ENCODE measurements at regions not wholly inside any gene's neighbourhood (a gene's known extent, or its start where the extent isn't known, plus 50 kb on each side); places are given as distances from the start of the nearest gene placed in this dataset.

- no peak for FAIRE-seq
- DNase-seq (ENCODE audit: extremely low spot score, insufficient read length, low read depth), result no peak
These were observed 304.2 kb upstream of the ZC3H12C start for GRCh38 chr11:109788948-109789490.

- FAIRE-seq, result no peak
- DNase-seq (ENCODE audit: extremely low spot score, insufficient read length, low read depth), result no peak
These were observed 303.3 kb upstream of the ZC3H12C start for GRCh38 chr11:109789901-109790300.

DNA sequence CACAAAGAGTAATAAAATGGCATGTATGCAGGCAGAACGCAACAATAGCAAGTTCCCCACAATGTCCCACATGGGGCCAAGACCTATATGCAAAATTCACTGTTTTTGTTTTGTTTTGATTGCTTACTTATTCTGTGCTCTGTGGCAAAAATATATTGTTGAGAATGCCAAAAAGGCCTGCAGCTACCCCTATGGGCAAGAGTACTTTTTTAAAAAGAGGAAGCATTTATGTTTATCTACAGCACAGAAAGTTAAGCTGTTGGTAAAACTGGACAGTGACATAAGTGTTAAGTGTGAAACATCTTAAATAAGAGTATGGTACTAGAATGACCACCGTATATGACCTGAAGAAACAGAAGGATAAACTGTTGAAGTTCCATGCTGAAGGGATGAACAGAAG, 301.9 kb upstream of the ZC3H12C start:
- FAIRE-seq, result no peak

GRCh38 chr11:109794501-109794900, 298.7 kb upstream of the ZC3H12C start:
- FAIRE-seq (no peak), DNase-seq (ENCODE audit: extremely low spot score, insufficient read length, low read depth) (no peak)

More for the DNA sequence above, 301.9 kb upstream of the ZC3H12C start:
- no peak for DNase-seq (ENCODE audit: extremely low spot score, insufficient read length, low read depth)

DNA sequence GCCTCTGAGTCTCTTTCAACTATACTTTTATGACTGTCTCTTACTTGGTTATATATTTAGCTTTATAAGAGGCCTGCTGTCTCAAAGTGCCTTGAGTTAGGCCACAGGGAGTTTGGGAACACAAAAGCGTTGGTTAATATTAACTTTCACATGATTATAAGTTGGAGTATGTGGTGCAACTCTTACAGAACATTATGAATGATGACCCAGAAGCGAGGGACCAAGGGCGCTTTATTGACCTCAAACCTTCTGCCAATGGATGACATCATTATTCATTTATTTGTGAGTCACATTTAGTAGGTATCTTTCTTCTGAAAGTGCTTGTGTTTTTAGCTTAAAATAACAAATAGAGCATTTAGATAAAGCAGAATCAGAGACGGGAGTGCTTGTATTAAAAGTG, 298.0 kb upstream of the ZC3H12C start:
- FAIRE-seq (no peak), DNase-seq (ENCODE audit: extremely low spot score, insufficient read length, low read depth) (no peak)

- FAIRE-seq (no peak), DNase-seq (ENCODE audit: extremely low spot score, insufficient read length, low read depth) (no peak)
These were observed 296.9 kb upstream of the ZC3H12C start for GRCh38 chr11:109796253-109796652.

- DNase-seq (ENCODE audit: extremely low spot score, insufficient read length, low read depth), result no peak
- no peak for FAIRE-seq
These were observed 294.7 kb upstream of the ZC3H12C start for GRCh38 chr11:109798521-109798920.

GRCh38 chr11:109799604-109800003, 293.6 kb upstream of the ZC3H12C start:
- no peak for FAIRE-seq

DNA sequence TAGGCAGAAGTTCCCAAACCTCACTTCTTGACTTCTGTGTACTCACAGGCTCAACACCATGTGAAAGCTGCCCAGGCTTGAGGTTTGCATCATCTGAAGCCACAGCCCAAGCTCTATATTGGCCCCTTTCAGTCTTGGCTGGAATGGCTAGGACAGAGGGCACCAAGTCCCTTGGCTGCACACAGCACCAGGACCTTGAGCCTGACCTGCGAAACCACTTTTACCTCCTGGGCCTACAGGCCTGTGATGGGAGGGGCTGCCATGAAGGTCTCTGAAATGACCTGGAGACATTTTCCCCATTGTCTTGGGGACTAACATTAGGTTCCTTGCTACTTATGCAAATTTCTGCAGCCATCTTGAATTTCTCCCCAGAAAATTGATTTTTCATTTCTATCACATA, 288.3 kb upstream of the ZC3H12C start:
- FAIRE-seq (no peak), DNase-seq (ENCODE audit: extremely low spot score, insufficient read length, low read depth) (no peak)

More at GRCh38 chr11:109799604-109800003, 293.6 kb upstream of the ZC3H12C start:
- DNase-seq (ENCODE audit: extremely low spot score, insufficient read length, low read depth), result no peak

GRCh38 chr11:109806205-109806604, 287.0 kb upstream of the ZC3H12C start:
- no peak for FAIRE-seq

GRCh38 chr11:109808569-109808968, 284.6 kb upstream of the ZC3H12C start:
- FAIRE-seq, result no peak

More at GRCh38 chr11:109806205-109806604, 287.0 kb upstream of the ZC3H12C start:
- DNase-seq (ENCODE audit: extremely low spot score, insufficient read length, low read depth), result no peak

GRCh38 chr11:109814824-109815223, 278.4 kb upstream of the ZC3H12C start:
- no peak for DNase-seq (ENCODE audit: extremely low spot score, insufficient read length, low read depth)
- FAIRE-seq, result no peak

More at GRCh38 chr11:109808569-109808968, 284.6 kb upstream of the ZC3H12C start:
- DNase-seq (ENCODE audit: extremely low spot score, insufficient read length, low read depth), result no peak

DNA sequence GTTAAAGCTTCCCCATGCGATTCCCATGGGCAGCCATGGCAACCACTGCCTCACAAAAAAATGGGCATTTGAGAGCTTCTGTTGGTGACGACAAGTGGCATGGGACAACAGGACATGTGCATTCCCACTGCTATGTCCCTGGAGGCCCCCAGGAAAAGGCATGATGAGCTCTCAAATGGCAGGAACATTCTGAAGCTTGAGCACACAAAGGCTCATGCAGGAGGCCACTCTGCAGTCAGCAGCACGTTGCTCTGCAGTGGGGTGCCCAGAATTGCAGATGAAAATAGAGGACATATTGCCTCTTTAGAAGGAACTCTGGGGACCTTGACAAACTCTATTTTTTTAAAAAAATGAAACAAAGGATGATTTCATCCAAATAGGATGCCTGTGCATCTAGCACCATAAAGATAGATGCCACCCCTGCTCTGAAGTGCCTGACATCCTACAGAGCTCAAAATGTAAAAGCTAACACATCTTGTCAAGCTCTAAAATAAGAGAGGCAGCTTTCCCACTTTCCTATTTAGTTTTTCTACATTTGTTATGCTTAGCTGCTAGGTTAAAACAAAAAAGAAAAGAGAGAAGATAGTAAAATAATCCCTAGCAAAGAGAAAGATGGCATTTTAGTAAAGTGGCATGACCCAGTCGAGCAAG, 277.6 kb upstream of the ZC3H12C start:
- FAIRE-seq (no peak), DNase-seq (ENCODE audit: extremely low spot score, insufficient read length, low read depth) (no peak)

GRCh38 chr11:109818290-109818689, 274.9 kb upstream of the ZC3H12C start:
- no peak for DNase-seq (ENCODE audit: extremely low spot score, insufficient read length, low read depth)
- FAIRE-seq, result no peak

GRCh38 chr11:109819410-109819809, 273.8 kb upstream of the ZC3H12C start:
- DNase-seq (ENCODE audit: extremely low spot score, insufficient read length, low read depth) (no peak), FAIRE-seq (no peak)

DNA sequence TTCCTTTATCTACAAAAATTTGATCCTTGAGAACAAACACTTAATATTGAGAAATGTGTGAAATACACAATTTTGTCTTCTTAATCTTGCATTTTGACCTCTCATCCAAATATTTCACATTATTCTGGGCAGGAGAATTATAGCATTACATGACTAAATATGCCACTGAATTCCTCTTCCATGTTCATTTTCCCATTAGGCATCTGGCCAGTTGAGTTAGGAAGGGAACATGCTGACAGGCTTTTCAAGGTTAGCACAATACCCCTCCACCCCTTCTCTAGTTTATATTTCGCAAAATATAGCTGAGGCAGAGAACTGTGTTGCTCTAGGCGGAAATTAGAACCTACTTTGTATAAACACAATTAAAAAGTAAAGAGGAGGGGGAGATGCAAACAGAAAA, 271.7 kb upstream of the ZC3H12C start:
- no peak for DNase-seq (ENCODE audit: extremely low spot score, insufficient read length, low read depth)
- no peak for FAIRE-seq

GRCh38 chr11:109822436-109823102, 270.6 kb upstream of the ZC3H12C start:
- FAIRE-seq (no peak), DNase-seq (ENCODE audit: extremely low spot score, insufficient read length, low read depth) (no peak)

DNA sequence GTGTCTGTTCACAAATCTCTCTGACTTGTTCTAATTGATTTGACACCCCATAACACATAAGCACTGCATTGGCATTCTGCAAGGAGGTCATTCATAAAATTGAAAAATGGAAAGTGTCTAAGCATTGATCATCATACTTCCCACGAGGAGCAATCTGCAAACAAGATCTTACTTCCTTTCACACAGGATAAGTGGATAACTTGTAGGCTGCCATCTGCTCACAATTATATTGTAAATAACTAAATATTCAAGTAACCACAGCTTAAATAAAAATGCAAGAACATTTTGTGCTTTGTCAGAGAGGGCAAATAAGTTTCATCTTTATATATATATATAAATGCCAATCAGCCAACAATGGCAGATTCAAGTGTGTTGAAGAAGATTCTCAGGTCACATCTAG, 264.8 kb upstream of the ZC3H12C start:
- no peak for DNase-seq (ENCODE audit: extremely low spot score, insufficient read length, low read depth)
- no peak for FAIRE-seq

DNA sequence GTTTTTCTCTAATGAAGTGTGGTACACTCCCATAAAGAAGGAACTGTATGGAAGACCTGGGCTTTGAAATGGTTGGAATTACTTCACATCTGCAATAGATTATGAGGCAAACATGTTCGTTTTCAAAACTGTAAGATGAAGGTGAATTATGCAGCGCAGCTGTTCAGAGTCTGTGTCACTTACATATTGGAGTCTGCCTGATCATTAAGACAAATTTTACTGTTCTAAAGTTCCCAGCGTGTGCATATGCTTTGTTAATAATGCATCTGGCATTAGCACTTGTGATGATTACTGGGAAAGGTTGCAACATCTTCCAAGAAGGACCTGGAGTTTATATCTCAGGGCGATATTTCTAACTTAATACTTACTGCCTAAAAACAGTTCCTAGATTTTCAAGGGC, 255.2 kb upstream of the ZC3H12C start:
- no peak for DNase-seq (ENCODE audit: extremely low spot score, insufficient read length, low read depth)
- FAIRE-seq, result no peak

DNA sequence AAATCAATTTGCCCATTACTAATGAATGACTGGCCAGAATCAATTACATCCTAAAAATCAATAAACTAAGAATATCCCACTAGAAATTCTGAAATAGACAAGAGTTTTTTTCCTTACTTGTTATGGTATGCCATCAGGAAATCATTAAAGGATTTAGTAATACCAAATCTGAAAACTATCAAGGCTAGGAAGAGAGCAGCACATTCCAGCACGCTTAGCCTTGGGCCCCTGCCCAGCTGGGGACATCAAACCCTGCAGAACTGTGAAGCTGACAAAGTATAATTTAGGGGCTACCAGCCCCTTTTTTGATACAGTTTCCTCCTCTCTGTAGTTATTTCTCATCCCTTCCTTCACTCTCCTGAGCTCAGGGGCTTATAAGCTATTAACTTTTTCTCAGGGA, 247.8 kb upstream of the ZC3H12C start:
- DNase-seq (ENCODE audit: extremely low spot score, insufficient read length, low read depth) (no peak), FAIRE-seq (no peak)

DNA sequence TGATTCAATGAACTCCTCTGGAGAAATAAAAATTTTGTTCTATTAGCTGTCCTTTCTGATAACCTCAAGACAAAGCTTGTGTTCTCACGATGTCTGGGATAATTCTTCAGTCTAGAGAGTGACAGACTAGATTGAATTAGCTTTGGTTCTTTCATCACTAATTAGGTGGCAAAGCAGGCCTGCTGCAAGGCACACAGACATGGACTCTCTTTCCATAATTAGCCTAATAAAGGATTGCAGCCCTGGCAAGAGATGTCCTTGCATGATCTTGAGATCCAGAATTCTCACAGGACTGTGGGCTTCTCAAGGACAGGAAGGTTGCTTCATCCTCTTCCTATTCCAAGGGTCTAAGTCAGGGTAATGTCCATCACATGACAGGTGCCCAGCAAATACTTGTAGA, 245.6 kb upstream of the ZC3H12C start:
- FAIRE-seq (no peak), DNase-seq (ENCODE audit: extremely low spot score, insufficient read length, low read depth) (no peak)

Measured in GM18507 (cell line).